ENCODE measurements at regions not wholly inside any gene's neighbourhood (a gene's known extent, or its start where the extent isn't known, plus 50 kb on each side); places are given as distances from the start of the nearest gene placed in this dataset.

DNA sequence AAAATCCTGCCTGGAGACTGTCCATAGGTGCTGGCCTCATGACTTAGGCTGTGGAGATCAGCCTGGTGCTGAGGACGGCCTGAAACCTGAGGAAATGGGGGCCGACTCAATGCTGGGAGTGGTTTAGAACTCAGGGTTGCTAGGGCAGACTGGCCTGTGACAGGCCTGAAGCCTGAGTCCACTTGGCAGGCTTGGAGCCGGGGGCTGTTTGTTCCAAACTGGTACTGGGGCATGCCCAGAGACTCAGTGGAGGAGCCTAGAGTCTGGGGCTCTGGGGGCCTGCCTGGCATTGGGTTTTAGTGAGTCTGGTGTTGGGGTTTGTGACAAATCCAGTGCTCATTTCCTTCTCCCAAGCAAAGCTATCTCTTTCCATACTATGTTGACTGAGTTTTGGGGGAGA, 489.7 kb upstream of the CNKSR2 start:
- TF ChIP-seq, protein P1, sequence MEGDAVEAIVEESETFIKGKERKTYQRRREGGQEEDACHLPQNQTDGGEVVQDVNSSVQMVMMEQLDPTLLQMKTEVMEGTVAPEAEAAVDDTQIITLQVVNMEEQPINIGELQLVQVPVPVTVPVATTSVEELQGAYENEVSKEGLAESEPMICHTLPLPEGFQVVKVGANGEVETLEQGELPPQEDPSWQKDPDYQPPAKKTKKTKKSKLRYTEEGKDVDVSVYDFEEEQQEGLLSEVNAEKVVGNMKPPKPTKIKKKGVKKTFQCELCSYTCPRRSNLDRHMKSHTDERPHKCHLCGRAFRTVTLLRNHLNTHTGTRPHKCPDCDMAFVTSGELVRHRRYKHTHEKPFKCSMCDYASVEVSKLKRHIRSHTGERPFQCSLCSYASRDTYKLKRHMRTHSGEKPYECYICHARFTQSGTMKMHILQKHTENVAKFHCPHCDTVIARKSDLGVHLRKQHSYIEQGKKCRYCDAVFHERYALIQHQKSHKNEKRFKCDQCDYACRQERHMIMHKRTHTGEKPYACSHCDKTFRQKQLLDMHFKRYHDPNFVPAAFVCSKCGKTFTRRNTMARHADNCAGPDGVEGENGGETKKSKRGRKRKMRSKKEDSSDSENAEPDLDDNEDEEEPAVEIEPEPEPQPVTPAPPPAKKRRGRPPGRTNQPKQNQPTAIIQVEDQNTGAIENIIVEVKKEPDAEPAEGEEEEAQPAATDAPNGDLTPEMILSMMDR (conservative IDR thresholded peaks at IDR 0.05): no peak
- TF ChIP-seq EZH2 (IDR thresholded peaks at IDR 0.05; ENCODE audit: low read depth): no peak

All from PC-9 (cell line).